Activated CD4-positive, alpha-beta memory T cell treated with anti-CD3 and anti-CD28 coated beads, Interleukin-2, amount 10 ng/mL, durations not matched to agents 7 days and 5 days (primary cell): ENCODE measurements at regions not wholly inside any gene's neighbourhood (a gene's known extent, or its start where the extent isn't known, plus 50 kb on each side); places are given as distances from the start of the nearest gene placed in this dataset.

Experiments
- CTCF ChIA-PET: fragments of 350-600 bp; sonication (Branson Sonifier 250); formaldehyde crosslinking; loops from one replicate; lab custom pipeline; 2021; ENCODE audit warnings: antibody characterized with exemption, inconsistent platforms; lab: Charles Lee
- POLR2A ChIA-PET: fragments of 350-600 bp; sonication (Branson Sonifier 250); formaldehyde crosslinking; loops from one replicate; lab custom pipeline; 2021; ENCODE audit warnings: antibody characterized with exemption; lab: Charles Lee
- DNase-seq: peaks from one replicate; pipeline ENCODE4 v3.0.0-alpha.2; 2020
- H3K27ac Mint-ChIP-seq: one replicate; pipeline ENCODE4 v1.8.0; 2021; ENCODE audit warnings: mild to moderate bottlenecking, mixed read lengths
- H3K27me3 Mint-ChIP-seq: one replicate; pipeline ENCODE4 v1.8.0; 2021; ENCODE audit warnings: mixed read lengths
- H3K36me3 Mint-ChIP-seq: one replicate; pipeline ENCODE4 v1.8.0; 2021; ENCODE audit warnings: low read depth, mixed read lengths
- H3K4me1 Mint-ChIP-seq: one replicate; pipeline ENCODE4 v1.8.0; 2021; ENCODE audit warnings: mixed read lengths
- H3K4me3 Mint-ChIP-seq: one replicate; pipeline ENCODE4 v1.8.0; 2021; ENCODE audit warnings: mild to moderate bottlenecking, mixed read lengths
- H3K9me3 Mint-ChIP-seq: one replicate; pipeline ENCODE4 v1.8.0; 2021; ENCODE audit warnings: mixed read lengths

DNA sequence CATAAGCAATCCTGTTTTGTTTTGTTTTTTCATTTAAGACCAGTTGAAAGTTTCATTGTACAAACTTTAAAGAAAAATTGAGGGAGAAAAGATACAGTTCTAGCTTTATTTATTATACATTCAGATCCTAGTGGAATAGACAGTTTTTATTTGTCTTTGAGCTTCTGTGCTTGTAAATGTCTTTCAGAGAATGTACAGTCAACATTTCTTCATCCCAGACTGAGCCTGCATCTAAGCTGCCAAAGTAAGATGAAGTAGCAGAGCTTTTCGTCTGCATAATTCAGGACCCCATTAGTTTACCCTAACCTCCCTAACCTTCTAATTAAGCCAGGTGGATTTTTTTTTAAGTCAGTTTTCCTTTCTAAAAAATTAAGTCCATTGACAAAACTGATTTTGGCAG is 516.7 kb upstream of the HTR2A start:
- ChIA-PET POLR2A (no interaction called here), CTCF (no interaction called here)
- Mint-ChIP-seq H3K27ac (no peak overlapping the region), H3K4me1 (no peaks in the 10 kb centered on the region), H3K9me3 (no peaks in the 10 kb centered on the region), H3K4me3 (no peak overlapping the region), H3K27me3 (no peaks in the 10 kb centered on the region), H3K36me3 (no peaks in the 10 kb centered on the region)
- DNase-seq: no peak

DNA sequence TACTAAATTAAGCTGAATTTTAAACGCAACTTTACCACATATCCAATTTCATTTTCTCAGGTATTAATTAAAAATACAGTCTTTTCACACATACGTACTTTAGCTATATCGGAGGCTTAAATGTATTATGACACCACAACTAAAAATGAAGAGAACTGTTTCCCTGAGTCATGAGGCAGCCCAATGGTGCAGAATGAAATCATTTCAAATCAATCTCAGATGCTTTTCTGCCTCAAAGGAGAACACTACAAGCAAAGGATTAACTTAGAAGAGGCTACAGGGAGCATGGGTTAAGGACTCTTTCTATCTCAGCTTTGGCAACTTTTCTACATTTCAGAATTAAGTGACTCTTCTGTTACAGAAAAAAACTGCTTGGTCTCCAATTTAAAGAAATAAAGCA is 516.3 kb upstream of the HTR2A start:
- Mint-ChIP-seq H3K27me3 (no peaks in the 10 kb centered on the region), H3K4me3 (no peak overlapping the region), H3K9me3 (no peaks in the 10 kb centered on the region), H3K4me1 (no peaks in the 10 kb centered on the region), H3K27ac (no peak overlapping the region), H3K36me3 (no peaks in the 10 kb centered on the region)
- ChIA-PET CTCF (no interaction called here), POLR2A (no interaction called here)
- DNase-seq: no peak

DNA sequence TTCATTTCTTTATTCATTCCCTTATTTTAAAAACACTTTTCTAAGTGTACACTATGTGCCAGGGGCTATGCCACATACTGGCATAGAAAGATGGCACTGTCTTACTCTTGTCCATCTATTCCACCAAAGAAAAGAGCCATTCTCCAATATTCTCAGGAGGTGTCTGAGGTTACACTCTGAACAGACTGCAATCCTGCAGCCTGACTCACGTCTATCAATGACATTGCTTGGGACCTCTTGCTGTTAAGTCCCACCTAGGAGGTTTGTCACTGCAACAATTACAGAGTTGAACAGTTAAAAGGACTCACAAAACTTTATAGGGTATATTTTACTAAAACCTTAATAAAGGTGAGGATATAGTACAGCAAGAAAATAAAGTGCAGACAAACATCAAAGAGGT is 512.9 kb upstream of the HTR2A start:
- POLR2A ChIA-PET: no interaction called here
- H3K4me3 Mint-ChIP-seq: no peak overlapping the region

DNA sequence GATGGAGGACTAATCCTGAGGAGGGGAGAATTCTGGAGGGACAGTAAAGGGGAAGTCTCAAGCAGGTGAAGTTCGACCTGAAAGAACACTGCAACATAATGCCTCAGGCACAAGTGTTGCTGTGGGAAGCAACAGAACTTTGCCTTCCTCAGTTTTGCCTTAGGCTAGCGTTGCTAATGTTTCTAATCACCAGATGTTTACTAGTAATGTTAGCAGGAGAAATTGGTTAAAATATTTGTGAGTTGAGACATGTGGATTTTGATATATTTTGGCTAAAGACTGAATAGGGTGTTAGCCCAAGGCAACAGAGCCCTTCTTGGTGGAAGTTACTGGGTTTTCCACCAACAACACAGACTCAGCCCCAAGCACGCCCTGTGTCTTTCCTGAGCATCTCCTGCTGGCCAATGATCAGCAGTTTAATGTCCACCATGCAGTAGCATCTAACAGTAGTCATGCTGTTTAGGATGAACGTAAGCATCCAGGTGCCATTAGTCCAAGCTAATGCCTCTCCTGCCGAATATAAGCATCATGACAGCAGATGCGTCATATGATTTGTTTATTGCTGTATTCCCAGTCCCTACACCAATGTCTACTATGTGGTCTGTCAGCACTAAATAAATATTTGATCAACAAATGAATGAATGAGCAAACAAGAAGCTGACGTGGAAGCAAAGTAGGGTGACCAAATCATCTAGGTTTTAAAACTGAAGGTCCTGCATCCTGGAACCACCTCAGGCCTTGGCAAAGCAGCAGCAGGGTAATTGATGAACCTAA is 511.9 kb upstream of the HTR2A start:
- no peaks in the 10 kb centered on the region for H3K4me1 Mint-ChIP-seq
- H3K27ac Mint-ChIP-seq: no peak overlapping the region
- no peak for DNase-seq
- POLR2A ChIA-PET: no interaction called here
- no peaks in the 10 kb centered on the region for H3K27me3 Mint-ChIP-seq
- CTCF ChIA-PET: no interaction called here
- no peaks in the 10 kb centered on the region for H3K9me3 Mint-ChIP-seq
- no peak overlapping the region for H3K4me3 Mint-ChIP-seq
- no peaks in the 10 kb centered on the region for H3K36me3 Mint-ChIP-seq

More for the DNA sequence above, 512.9 kb upstream of the HTR2A start:
- no peaks in the 10 kb centered on the region for H3K27me3 Mint-ChIP-seq
- H3K4me1 Mint-ChIP-seq: no peaks in the 10 kb centered on the region
- no peak for DNase-seq
- H3K9me3 Mint-ChIP-seq: no peaks in the 10 kb centered on the region
- H3K36me3 Mint-ChIP-seq: no peaks in the 10 kb centered on the region
- CTCF ChIA-PET: no interaction called here
- no peak overlapping the region for H3K27ac Mint-ChIP-seq

DNA sequence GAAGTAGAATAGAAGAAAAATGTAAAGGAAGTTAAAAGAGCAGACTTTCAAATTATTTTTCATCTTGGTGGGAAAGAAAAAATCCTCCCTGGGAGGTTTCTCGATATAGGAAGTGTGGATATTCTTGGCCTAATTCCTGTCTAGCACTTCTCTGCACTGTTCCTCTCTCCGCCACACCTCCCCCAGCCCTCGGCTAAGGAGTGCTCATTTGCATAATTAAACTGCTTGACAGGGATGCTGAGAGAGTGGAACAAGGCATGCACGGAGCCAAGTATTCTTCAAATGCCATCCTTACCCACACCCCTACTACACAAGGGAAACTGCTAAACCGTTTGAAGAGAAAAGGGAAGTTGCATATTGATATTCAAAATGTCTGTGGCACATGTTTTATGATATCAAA is 511.0 kb upstream of the HTR2A start:
- Mint-ChIP-seq H3K36me3 (no peaks in the 10 kb centered on the region), H3K27me3 (no peaks in the 10 kb centered on the region), H3K27ac (no peak overlapping the region), H3K4me1 (no peaks in the 10 kb centered on the region), H3K4me3 (no peak overlapping the region), H3K9me3 (no peaks in the 10 kb centered on the region)
- ChIA-PET POLR2A (no interaction called here), CTCF (no interaction called here)
- DNase-seq: no peak

DNA sequence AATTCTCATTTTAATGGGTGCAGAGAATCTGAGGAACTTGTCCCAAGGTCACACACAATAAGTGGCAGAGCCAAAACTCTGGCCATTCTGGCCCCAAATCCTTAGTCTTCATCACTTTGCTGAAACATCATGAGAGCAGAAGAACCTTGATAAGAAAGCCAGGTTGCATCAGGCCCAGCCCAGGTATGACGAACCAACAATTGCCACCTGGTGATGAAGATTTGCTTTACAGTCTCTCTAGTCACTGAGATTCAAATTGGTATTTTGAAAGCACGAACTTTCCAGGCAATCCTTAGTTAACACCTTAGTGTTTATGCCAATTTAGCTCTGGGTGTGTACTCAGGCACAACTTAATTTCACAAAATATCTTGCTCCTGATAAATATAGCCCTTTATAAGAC is 502.7 kb upstream of the HTR2A start:
- ChIA-PET CTCF (no interaction called here), POLR2A (no interaction called here)
- Mint-ChIP-seq H3K9me3 (peaks cover 3% of the 10 kb centered on the region), H3K36me3 (no peaks in the 10 kb centered on the region), H3K27ac (no peak overlapping the region), H3K27me3 (no peaks in the 10 kb centered on the region), H3K4me3 (no peak overlapping the region), H3K4me1 (no peaks in the 10 kb centered on the region)
- DNase-seq: no peak

DNA sequence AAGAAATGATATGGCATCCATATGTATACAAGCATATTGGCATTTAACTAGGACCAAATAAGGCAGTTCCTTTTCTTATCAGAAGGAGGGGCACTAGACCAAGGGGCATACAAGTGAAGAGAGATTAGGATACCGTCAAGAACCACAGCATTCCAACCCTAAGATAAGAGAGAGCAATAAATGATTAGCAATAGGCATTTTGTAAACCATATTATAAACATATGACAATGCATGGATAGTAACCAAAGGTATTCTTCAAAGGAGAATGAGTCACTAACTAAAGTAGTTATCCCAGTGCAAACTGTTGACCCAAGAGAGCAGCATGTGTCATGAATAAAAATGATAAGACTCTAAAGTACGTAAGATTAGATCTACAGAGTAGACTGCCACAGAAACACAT is 500.9 kb upstream of the HTR2A start:
- peaks cover 3% of the 10 kb centered on the region for H3K9me3 Mint-ChIP-seq
- DNase-seq: no peak
- no peak overlapping the region for H3K4me3 Mint-ChIP-seq
- ChIA-PET CTCF (no interaction called here), POLR2A (no interaction called here)
- no peak overlapping the region for H3K27ac Mint-ChIP-seq
- no peaks in the 10 kb centered on the region for H3K36me3 Mint-ChIP-seq
- no peaks in the 10 kb centered on the region for H3K4me1 Mint-ChIP-seq
- H3K27me3 Mint-ChIP-seq: no peaks in the 10 kb centered on the region

DNA sequence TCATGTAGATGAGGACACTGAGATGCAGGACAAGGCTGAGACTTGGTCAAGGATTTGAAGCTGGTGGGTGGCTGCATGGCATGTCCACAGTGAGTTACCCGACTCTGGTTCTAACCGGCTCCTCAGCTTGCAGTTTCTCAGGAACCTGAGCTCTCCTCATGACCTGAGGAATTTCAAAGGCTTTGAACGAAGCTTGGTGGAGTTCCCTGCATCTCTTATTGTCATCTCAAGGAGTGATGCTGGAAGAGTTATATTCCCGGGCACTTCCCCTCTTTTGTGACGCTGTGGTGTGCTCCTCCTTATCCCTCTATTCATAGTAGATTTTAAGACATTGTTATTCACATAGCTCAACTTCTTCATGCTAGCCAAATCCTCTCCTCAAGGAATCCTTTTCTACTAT is 500.1 kb upstream of the HTR2A start:
- no peak overlapping the region for H3K27ac Mint-ChIP-seq
- POLR2A ChIA-PET: no interaction called here
- no peak for DNase-seq
- H3K9me3 Mint-ChIP-seq: peaks cover 3% of the 10 kb centered on the region
- H3K4me1 Mint-ChIP-seq: no peaks in the 10 kb centered on the region
- H3K27me3 Mint-ChIP-seq: no peaks in the 10 kb centered on the region
- H3K36me3 Mint-ChIP-seq: no peaks in the 10 kb centered on the region
- CTCF ChIA-PET: no interaction called here
- no peak overlapping the region for H3K4me3 Mint-ChIP-seq

DNA sequence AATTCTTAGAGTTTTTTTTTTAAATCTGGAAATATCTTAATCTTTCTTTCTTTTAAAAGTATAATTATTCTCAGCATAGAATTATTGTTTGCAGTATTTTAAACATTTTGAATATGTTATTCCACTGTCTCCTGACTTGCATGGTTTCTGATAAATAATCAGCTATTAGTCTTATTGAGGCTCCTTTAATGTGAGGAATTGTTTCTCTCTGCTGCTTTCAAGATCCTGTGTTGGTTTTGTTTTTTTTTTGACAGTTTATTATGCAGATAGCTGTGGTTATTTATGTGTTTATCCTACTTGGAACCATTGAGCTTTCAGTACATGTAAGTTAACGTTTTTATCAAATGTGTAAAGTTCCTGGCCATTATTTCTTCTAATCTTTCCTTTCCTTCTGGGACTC is 477.9 kb upstream of the HTR2A start:
- H3K27me3 Mint-ChIP-seq: no peaks in the 10 kb centered on the region

DNA sequence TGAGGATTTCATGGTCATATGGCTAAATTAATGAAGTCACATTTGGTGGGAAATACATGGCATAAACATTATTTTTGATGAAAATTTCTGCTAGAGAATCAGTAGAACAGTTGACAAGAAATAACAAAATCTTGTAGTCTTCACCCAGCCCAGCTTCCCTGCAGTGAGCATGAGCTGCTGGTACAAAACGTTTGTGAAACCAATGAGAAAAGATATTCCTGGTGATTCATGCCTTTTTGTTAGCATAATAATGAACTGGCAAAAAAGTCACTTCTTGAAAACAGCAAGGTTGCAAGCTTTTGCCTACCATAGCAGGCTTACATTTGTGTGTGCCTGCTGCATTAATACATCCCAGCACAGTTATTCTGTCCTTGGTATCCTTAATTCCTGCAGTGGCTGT is 475.9 kb upstream of the HTR2A start:
- ChIA-PET CTCF (no interaction called here), POLR2A (no interaction called here)
- Mint-ChIP-seq H3K27me3 (no peaks in the 10 kb centered on the region), H3K4me3 (no peak overlapping the region), H3K9me3 (peaks cover 4% of the 10 kb centered on the region), H3K4me1 (no peaks in the 10 kb centered on the region), H3K36me3 (no peaks in the 10 kb centered on the region), H3K27ac (no peak overlapping the region)
- DNase-seq: no peak

More for the DNA sequence above, 477.9 kb upstream of the HTR2A start:
- POLR2A ChIA-PET: no interaction called here
- Mint-ChIP-seq H3K4me3 (no peak overlapping the region), H3K4me1 (no peaks in the 10 kb centered on the region), H3K27ac (no peak overlapping the region), H3K36me3 (no peaks in the 10 kb centered on the region), H3K9me3 (peaks cover 5% of the 10 kb centered on the region)
- DNase-seq: no peak
- CTCF ChIA-PET: no interaction called here

DNA sequence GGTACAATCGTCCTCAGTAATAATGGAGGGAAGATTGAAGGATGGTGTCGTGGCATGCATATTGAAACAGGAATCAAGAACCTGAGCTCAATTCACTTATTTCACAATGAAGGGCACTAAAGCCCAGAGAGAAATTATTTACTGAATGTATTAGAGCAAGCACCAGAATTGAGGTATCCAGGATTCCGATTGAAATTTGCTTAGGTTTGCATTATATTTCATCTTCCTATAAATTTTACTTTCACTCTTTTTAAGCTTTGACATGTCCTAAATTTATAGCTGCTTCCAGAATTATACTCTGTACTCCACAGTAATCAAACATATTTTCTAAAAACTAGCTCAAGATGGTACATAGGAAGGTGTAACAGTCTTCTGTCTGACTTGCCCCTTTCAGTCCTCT is 454.9 kb upstream of the HTR2A start:
- H3K9me3 Mint-ChIP-seq: no peaks in the 10 kb centered on the region
- H3K27ac Mint-ChIP-seq: no peak overlapping the region
- ChIA-PET POLR2A (no interaction called here), CTCF (no interaction called here)
- H3K36me3 Mint-ChIP-seq: no peaks in the 10 kb centered on the region
- DNase-seq: no peak
- no peak overlapping the region for H3K4me3 Mint-ChIP-seq
- no peaks in the 10 kb centered on the region for H3K27me3 Mint-ChIP-seq
- no peaks in the 10 kb centered on the region for H3K4me1 Mint-ChIP-seq

DNA sequence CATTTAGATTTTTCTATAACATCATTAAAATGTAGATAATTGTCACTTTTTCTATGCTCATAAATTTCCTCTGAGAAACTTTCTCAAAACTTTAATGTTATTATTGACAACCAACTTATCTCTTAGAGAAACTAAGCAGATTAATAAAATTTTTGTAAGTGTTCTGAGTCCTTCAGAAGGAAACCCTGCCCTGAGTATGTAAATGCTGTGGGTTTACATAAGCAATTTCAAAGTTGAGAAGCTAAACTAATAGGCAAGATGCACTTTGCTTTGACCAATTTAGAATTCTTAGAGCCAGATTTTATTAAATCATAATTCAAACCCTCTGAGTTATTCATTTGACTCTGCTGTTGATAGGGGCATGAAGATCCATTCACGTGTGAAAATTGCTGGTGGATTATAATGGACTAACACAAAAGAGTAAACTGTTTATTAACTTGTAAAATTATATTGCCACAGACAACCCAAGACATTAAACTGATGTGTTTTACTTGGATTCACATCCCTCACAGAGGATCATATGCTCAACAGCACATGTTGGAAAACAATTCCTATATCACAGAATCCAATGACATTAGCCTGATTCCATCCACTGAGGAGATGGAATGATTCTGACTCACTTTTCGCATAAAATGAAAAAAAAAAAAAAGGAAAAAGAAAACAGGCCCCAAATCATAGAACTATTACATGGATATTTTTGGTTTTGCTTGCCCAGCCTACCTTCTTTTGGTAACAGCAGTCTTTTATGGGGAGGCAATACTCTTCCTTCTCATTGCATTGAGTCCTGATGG is 453.7 kb upstream of the HTR2A start:
- no peak for DNase-seq
- Mint-ChIP-seq H3K4me3 (no peak overlapping the region), H3K27ac (no peak overlapping the region), H3K9me3 (no peaks in the 10 kb centered on the region), H3K4me1 (no peaks in the 10 kb centered on the region), H3K36me3 (no peaks in the 10 kb centered on the region), H3K27me3 (no peaks in the 10 kb centered on the region)
- POLR2A ChIA-PET: no interaction called here
- CTCF ChIA-PET: no interaction called here

DNA sequence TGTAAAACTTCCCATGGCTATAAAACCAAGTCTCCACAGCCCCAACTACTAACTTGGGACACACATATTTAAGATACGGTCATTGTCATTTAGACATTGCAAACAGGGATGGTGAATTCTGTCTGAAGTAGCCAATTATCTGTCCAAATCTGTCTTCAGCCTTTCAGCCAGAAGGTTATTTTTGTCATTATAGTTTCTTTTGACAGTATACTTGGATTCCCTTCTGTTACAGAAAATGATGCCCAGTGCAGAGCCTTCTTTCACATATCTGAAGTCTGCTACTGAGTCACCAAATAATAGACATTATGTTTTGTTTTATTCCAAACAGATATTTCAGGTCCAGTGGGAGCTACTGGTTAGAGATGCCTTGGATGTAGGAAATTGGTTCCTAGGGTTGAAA is 452.4 kb upstream of the HTR2A start:
- no peaks in the 10 kb centered on the region for H3K27me3 Mint-ChIP-seq
- CTCF ChIA-PET: no interaction called here
- peaks cover 1% of the 10 kb centered on the region for H3K9me3 Mint-ChIP-seq
- no peak for DNase-seq
- no peaks in the 10 kb centered on the region for H3K4me1 Mint-ChIP-seq
- H3K27ac Mint-ChIP-seq: no peak overlapping the region
- H3K36me3 Mint-ChIP-seq: no peaks in the 10 kb centered on the region
- POLR2A ChIA-PET: no interaction called here
- H3K4me3 Mint-ChIP-seq: no peak overlapping the region
